ENCODE measurements at regions not wholly inside any gene's neighbourhood (a gene's known extent, or its start where the extent isn't known, plus 50 kb on each side); places are given as distances from the start of the nearest gene placed in this dataset.

DNA sequence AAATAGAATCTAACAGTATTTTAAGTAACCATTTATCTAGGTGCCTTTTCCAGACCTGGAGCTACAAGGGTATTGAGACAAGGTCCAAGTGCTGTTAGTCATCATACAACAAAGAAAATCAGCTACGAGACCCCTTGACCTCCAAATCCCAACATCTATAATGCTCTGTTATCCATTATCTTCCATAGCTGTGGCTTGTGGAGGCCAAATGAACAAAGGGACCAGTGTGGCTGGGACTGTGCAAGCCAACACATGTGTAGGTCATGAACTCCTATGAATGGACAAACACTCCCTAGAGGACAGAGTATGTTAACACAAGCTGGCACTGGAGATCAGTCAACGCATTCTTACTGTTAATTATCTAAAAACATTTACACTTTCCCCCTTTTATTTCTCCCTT is 374.5 kb downstream of the EMP1 start:
- ATAC-seq (no peak), DNase-seq (ENCODE audit: low read depth, low spot score) (no peak)
- H3K27ac ChIP-seq (ENCODE audit: low read length) = no peak overlapping the region
- no peak for TF ChIP-seq TCF7L2 (IDR thresholded peaks at IDR 0.05; ENCODE audit: low read depth, low read length)
- TF ChIP-seq REST (IDR thresholded peaks at IDR 0.05; ENCODE audit: insufficient read depth in 1 of 2, low read depth in 2 of 2, low read length in 1 of 2) = no peak
- no peak for TF ChIP-seq POLR2AphosphoS5 (IDR thresholded peaks at IDR 0.05; ENCODE audit: low read depth, low read length)
- TF ChIP-seq, protein P1, sequence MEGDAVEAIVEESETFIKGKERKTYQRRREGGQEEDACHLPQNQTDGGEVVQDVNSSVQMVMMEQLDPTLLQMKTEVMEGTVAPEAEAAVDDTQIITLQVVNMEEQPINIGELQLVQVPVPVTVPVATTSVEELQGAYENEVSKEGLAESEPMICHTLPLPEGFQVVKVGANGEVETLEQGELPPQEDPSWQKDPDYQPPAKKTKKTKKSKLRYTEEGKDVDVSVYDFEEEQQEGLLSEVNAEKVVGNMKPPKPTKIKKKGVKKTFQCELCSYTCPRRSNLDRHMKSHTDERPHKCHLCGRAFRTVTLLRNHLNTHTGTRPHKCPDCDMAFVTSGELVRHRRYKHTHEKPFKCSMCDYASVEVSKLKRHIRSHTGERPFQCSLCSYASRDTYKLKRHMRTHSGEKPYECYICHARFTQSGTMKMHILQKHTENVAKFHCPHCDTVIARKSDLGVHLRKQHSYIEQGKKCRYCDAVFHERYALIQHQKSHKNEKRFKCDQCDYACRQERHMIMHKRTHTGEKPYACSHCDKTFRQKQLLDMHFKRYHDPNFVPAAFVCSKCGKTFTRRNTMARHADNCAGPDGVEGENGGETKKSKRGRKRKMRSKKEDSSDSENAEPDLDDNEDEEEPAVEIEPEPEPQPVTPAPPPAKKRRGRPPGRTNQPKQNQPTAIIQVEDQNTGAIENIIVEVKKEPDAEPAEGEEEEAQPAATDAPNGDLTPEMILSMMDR (IDR thresholded peaks at IDR 0.05) = no peak
- TF ChIP-seq SIN3A (IDR thresholded peaks at IDR 0.05; ENCODE audit: borderline replicate concordance, insufficient read depth, low read depth, low read length) = no peak
- ChIA-PET CTCF (no interaction called here), POLR2A (no interaction called here)
- H3K4me1 ChIP-seq (ENCODE audit: control insufficient read depth, insufficient read depth, low read length) = no peaks in the 10 kb centered on the region
- intact Hi-C loops (cut with micrococcal nuclease; ENCODE audit: unreplicated experiment) (no loop called here), in situ Hi-C loops (cut with HindIII; ENCODE audit: low pct_unique_long_range_greater_than_20kb, low sequenced_read_pairs) (no loop called here)
- BruUV-seq (replicated peaks) = no TSS peak
- no peak overlapping the region for H3K4me3 ChIP-seq (ENCODE audit: low read depth in 2 of 2, low read length in 2 of 2)
- H3K9me3 ChIP-seq (ENCODE audit: control insufficient read depth, insufficient read depth, low read depth, low read length) = no peaks in the 10 kb centered on the region
- 0 out of 2 replicates have a peak, but pooled peaks cover 2% of the 10 kb centered on the region for H3K27me3 ChIP-seq (ENCODE audit: control insufficient read depth, insufficient read depth, low read length)
- H3K36me3 ChIP-seq (ENCODE audit: control insufficient read depth, insufficient read depth, low read length) = no peaks in the 10 kb centered on the region

DNA sequence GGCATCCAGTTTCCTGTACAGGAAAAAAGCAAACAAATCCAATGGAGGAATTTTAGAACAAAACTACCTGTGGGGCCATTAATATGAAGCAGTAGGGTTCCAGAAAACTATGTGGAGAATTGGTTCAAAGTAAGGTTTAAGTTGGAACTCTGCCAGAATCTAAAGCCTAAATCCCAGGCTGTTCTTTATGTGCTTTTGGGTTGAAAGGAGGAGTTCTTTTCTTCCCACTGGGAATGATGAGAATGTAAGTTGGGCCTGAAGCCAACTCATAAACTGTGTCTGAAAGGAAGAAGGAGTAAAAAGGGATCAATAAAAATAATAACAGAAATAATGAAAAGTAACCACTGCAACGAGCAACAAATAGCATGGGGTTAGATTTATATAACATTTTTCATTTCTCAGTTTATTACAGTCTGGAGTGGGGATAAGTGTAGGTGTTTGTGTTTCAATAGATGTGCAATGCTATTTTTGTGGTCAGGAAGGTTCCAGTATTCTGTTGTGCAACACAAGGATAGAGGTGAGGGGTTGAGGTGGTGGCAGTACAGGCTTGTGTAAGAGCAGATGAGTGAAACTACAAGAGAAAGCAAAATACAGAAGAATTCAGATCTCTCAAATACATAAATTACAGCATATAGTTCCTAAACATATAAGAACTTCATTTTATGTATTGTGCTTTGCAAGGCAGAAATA is 373.6 kb downstream of the EMP1 start:
- Histone ChIP-seq H3K36me3 (ENCODE audit: control insufficient read depth, insufficient read depth, low read length) (no peaks in the 10 kb centered on the region), H3K27ac (ENCODE audit: low read length) (no peak overlapping the region), H3K4me3 (ENCODE audit: low read depth in 2 of 2, low read length in 2 of 2) (no peak overlapping the region), H3K4me1 (ENCODE audit: control insufficient read depth, insufficient read depth, low read length) (no peaks in the 10 kb centered on the region), H3K27me3 (ENCODE audit: control insufficient read depth, insufficient read depth, low read length) (0 out of 2 replicates have a peak, but pooled peaks cover 2% of the 10 kb centered on the region), H3K9me3 (ENCODE audit: control insufficient read depth, insufficient read depth, low read depth, low read length) (no peaks in the 10 kb centered on the region)
- no TSS peak for BruUV-seq (replicated peaks)
- CTCF ChIA-PET = no interaction called here
- DNase-seq (ENCODE audit: low read depth, low spot score) = no peak
- POLR2A ChIA-PET = no interaction called here
- intact Hi-C loops (cut with micrococcal nuclease; ENCODE audit: unreplicated experiment) (no loop called here), in situ Hi-C loops (cut with HindIII; ENCODE audit: low pct_unique_long_range_greater_than_20kb, low sequenced_read_pairs) (no loop called here)
- ATAC-seq = no peak
- TF ChIP-seq SIN3A (IDR thresholded peaks at IDR 0.05; ENCODE audit: borderline replicate concordance, insufficient read depth, low read depth, low read length) (no peak), REST (IDR thresholded peaks at IDR 0.05; ENCODE audit: insufficient read depth in 1 of 2, low read depth in 2 of 2, low read length in 1 of 2) (no peak), TCF7L2 (IDR thresholded peaks at IDR 0.05; ENCODE audit: low read depth, low read length) (no peak), POLR2AphosphoS5 (IDR thresholded peaks at IDR 0.05; ENCODE audit: low read depth, low read length) (no peak)
- TF ChIP-seq, protein P1 (IDR thresholded peaks at IDR 0.05) = no peak

Data from Panc1 (cell line).